KBM-7 (cell line): ENCODE measurements at regions not wholly inside any gene's neighbourhood (a gene's known extent, or its start where the extent isn't known, plus 50 kb on each side); places are given as distances from the start of the nearest gene placed in this dataset.

Source experiments
- DNase-seq: peaks from one replicate; pipeline ENCODE4 v3.0.0-alpha.2; 2015
- in situ Hi-C: fragments of 300-500 bp; cut with MboI; formaldehyde crosslinking; loops from 2 replicates; pipeline ENCODE4 v1.14.3; 2020; ENCODE audit warnings: low sequenced_read_pairs, low pct_unique_long_range_greater_than_20kb, mixed read lengths

DNA sequence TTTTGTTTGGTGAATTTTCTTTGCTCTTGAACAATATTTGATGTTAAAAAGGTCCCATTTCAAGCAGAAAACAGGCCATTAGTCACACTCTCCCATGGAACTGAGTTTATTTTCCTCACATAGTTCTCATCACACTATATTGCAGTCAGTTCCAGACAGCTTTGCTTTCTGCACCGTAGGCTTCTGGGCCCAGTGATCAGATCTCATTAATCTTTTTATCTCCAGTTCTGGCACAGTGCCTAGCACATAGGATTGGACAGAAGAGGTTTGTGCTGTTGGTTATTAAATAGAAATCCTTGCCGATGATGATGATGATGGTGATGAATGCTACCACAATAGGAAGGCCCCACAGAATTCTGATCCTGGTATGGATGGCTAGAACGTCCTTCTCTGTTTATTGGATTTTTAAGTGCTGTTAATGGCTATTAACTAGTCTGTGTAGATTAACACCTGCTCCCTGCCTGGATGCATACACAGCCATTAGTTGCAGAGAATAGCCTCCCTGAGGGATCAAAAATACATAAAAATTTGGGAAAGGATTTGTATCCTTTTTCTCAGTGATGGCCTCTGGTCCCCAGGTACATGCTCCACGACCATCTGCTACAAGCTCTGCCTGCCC, 52.0 kb upstream of the NTRK2 start:
- DNase-seq, result no peak
- in situ Hi-C loops, result no loop called here
